Naive thymus-derived CD4-positive, alpha-beta T cell (primary cell): ENCODE measurements at regions not wholly inside any gene's neighbourhood (a gene's known extent, or its start where the extent isn't known, plus 50 kb on each side); places are given as distances from the start of the nearest gene placed in this dataset. TPM values are rescaled to one million over a fixed set of nuclear protein-coding genes. Genes with fewer than 3 reads are reported as not detected.

Experiments used
- ATAC-seq: fragments of 150-1000 bp; cut with Tn5 transposase; 2 replicates; pipeline ENCODE4 v1.10.0; 2021; ENCODE audit warnings: mild to moderate bottlenecking, moderate library complexity
- CTCF ChIA-PET: fragments of 350-600 bp; sonication (Branson Sonifier 250); formaldehyde crosslinking; loops from one replicate; lab custom pipeline; 2021; ENCODE audit warnings: antibody characterized with exemption; lab: Charles Lee
- POLR2A ChIA-PET: fragments of 350-600 bp; sonication (Branson Sonifier 250); formaldehyde crosslinking; loops from one replicate; lab custom pipeline; 2021; ENCODE audit warnings: antibody characterized with exemption, inconsistent platforms; lab: Charles Lee
- DNase-seq, 9 donors: peaks; one replicate each; pipeline versions ENCODE4 v3.0.0 to v3.0.0-alpha.2; 2020 to 2022; ENCODE audit warnings: mixed read lengths in 1 of 9
- H3K27ac ChIP-seq: one replicate; pipeline ENCODE4 v1.7.0; 2013; ENCODE audit warnings: mild to moderate bottlenecking, low read depth, low read length, moderate library complexity
- H3K27me3 ChIP-seq, 2 donors: one replicate each; pipeline ENCODE4 v1.7.0; 2013; ENCODE audit warnings: low read length in 2 of 2, mild to moderate bottlenecking in 2 of 2, moderate library complexity in 2 of 2; ENCODE audit not compliant: control insufficient read depth in 2 of 2, insufficient read depth in 2 of 2
- H3K36me3 ChIP-seq, 3 experiments: 1 replicate in 2 of 3; 2 replicates in 1 of 3; pipeline ENCODE4 v1.7.0; 2013; ENCODE audit warnings: low read length in 3 of 3, mild to moderate bottlenecking in 3 of 3, moderate library complexity in 1 of 3; ENCODE audit not compliant: insufficient read depth in 3 of 3, control insufficient read depth in 2 of 3
- H3K4me1 ChIP-seq, 2 donors: one replicate each; pipeline ENCODE4 v1.7.0; 2013; ENCODE audit warnings: low read length in 2 of 2, mild to moderate bottlenecking in 2 of 2, moderate library complexity in 1 of 2; ENCODE audit not compliant: control insufficient read depth in 2 of 2, insufficient read depth in 2 of 2
- H3K4me3 ChIP-seq: 2 replicates; pipeline ENCODE4 v1.7.0; 2013; ENCODE audit warnings: mild to moderate bottlenecking, low read length
- H3K9me3 ChIP-seq, 3 experiments: 1 replicate in 2 of 3; 2 replicates in 1 of 3; pipeline ENCODE4 v1.7.0; 2013; ENCODE audit warnings: low read length in 3 of 3; ENCODE audit not compliant: control insufficient read depth in 2 of 3
- H3K27ac Mint-ChIP-seq, 9 donors: one replicate each; pipeline ENCODE4 v1.8.0; 2020 to 2022; ENCODE audit warnings: mixed read lengths in 9 of 9, mild to moderate bottlenecking in 8 of 9, moderate library complexity in 5 of 9, inconsistent platforms in 2 of 9
- H3K27me3 Mint-ChIP-seq, 5 donors: one replicate each; pipeline ENCODE4 v1.8.0; 2021 to 2022; ENCODE audit warnings: mixed read lengths in 5 of 5, mild to moderate bottlenecking in 1 of 5
- H3K36me3 Mint-ChIP-seq, 5 donors: one replicate each; pipeline ENCODE4 v1.8.0; 2020 to 2022; ENCODE audit warnings: mixed read lengths in 5 of 5, mild to moderate bottlenecking in 3 of 5, inconsistent platforms in 1 of 5
- H3K4me1 Mint-ChIP-seq, 7 donors: one replicate each; pipeline ENCODE4 v1.8.0; 2020 to 2022; ENCODE audit warnings: mixed read lengths in 7 of 7, mild to moderate bottlenecking in 3 of 7, inconsistent platforms in 1 of 7
- H3K4me3 Mint-ChIP-seq, 10 donors: one replicate each; pipeline ENCODE4 v1.8.0; 2020 to 2022; ENCODE audit warnings: mild to moderate bottlenecking in 10 of 10, mixed read lengths in 10 of 10, moderate library complexity in 6 of 10, inconsistent platforms in 2 of 10
- H3K9me3 Mint-ChIP-seq, 11 donors: one replicate each; pipeline ENCODE4 v1.8.0; 2020 to 2022; ENCODE audit warnings: mixed read lengths in 11 of 11, mild to moderate bottlenecking in 4 of 11, inconsistent platforms in 1 of 11, moderate library complexity in 1 of 11
- intact Hi-C, 2 donors: fragments of 100-400 bp; cut with micrococcal nuclease; formaldehyde crosslinking; loops; one replicate each; pipeline ENCODE4 v1.15.1; 2023
- microRNA-seq: library from miRNA; unstranded; fragments of <30 nt; microRNA quantifications from one replicate; pipeline ENCODE4 v1.2.0, GENCODE V29; 2022; ENCODE audit warnings: borderline microRNAs expressed

DNA sequence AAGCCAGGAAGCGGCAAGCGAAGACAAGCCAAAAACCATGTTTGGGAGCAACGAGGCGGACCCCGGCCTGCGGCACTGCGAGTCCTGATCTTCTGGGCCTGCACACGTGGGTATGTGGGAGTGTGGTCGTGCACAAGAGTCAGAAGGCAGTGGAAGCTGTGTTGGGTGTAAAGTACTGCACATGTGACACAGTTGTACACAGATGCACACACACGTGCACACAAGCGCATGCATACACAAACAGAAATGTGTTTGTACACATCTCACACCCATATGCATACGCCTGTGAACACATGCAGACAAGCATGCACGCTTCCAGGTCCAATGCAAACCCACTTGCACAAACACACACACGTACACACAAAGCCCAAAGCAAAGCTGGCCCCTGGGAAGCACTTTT lies 52.6 kb upstream of the SLCO4A1 start:
- H3K4me1 ChIP-seq = no peaks in the 10 kb centered on the region
- no peaks in the 10 kb centered on the region for H3K9me3 ChIP-seq
- ATAC-seq (no peak), DNase-seq (no peak)
- CTCF ChIA-PET = no interaction called here
- no peak overlapping the region for H3K27ac ChIP-seq
- no peaks in the 10 kb centered on the region for H3K27me3 ChIP-seq
- no peaks in the 10 kb centered on the region for H3K36me3 Mint-ChIP-seq
- intact Hi-C loops = no loop called here
- no peak overlapping the region for H3K4me3 ChIP-seq
- H3K27ac Mint-ChIP-seq = no peak overlapping the region
- no peak overlapping the region for H3K4me3 Mint-ChIP-seq
- H3K4me1 Mint-ChIP-seq = peaks cover 0 to 1% (median 0%) of the 10 kb centered on the region in 7 donors
- H3K27me3 Mint-ChIP-seq = peaks cover 6 to 29% (median 14%) of the 10 kb centered on the region in 5 donors
- peaks cover 0 to 2% (median 0%) of the 10 kb centered on the region in 11 donors for H3K9me3 Mint-ChIP-seq
- H3K36me3 ChIP-seq = no peaks in the 10 kb centered on the region
- POLR2A ChIA-PET = no interaction called here

DNA sequence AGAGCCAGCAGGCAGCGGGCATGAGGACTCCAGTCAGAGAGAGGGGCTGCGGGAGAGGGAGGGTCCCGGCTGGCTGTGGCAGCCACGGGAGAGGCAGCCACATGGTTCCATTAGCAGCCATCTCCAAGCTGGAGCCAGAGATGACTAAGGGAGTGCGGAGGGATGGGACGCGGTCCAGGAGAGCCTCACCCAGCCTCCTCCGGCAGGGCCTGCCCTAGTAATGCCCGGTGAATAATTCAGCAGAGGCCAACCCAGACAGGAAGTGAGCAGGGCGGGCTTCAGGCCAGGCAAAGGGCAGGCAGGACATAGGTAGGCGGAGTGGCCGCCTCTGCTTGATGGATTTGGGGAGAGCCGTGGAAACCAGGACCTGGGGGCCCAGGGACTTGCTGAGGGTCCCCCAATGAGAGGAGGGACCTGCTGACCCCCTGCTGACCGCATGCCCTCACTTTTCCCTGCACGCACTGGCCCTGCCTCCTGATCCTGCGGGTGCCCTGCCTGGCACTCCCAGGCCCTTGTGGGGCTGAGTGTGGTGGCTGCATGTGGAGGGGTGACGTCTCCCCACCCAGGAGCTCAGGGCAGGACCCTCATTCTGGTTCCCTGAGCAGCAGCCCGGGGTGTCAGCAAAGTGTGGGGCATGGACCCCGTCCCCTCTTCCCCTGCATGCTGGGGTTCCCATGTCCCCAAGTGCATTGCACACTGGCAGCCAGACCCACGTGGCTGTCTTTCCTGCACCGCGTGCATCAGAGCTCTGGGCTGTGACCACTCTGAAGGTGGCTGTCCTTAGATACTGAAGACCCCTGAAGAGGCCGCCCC lies 51.8 kb upstream of the SLCO4A1 start:
- Mint-ChIP-seq H3K27me3 (peaks cover 11 to 31% (median 21%) of the 10 kb centered on the region in 5 donors), H3K4me3 (no peak overlapping the region), H3K27ac (no peak overlapping the region), H3K4me1 (peaks cover 0 to 3% (median 0%) of the 10 kb centered on the region in 7 donors), H3K9me3 (peaks cover 0 to 3% (median 0%) of the 10 kb centered on the region in 11 donors), H3K36me3 (no peaks in the 10 kb centered on the region)
- H3K4me1 ChIP-seq = no peaks in the 10 kb centered on the region
- H3K27me3 ChIP-seq = no peaks in the 10 kb centered on the region
- H3K4me3 ChIP-seq = no peak overlapping the region
- intact Hi-C loops = no loop called here
- H3K27ac ChIP-seq = no peak overlapping the region
- ATAC-seq = no peak
- CTCF ChIA-PET = no interaction called here
- POLR2A ChIA-PET = no interaction called here
- no peaks in the 10 kb centered on the region for H3K36me3 ChIP-seq
- no peaks in the 10 kb centered on the region for H3K9me3 ChIP-seq
- DNase-seq = no peak

DNA sequence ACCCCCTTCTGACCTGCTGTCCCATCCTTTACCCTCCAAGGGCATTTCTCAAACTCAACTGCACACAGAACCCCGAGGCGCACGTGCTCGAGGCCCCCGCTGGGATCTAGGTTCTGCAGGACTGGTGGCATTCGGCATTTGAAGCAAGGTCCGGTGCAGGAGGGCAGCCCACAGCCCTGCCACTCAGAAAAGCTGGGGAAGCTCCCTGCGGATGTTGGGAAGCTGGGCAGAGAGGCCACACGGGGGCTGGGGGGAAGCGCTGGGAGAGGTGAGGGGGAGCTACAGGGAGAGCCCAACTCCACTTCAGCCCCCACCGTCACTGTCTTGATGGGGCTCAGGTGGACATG lies 51.2 kb upstream of the SLCO4A1 start:
- CTCF ChIA-PET = no interaction called here
- H3K27ac ChIP-seq = no peak overlapping the region
- POLR2A ChIA-PET = no interaction called here
- DNase-seq (no peak), ATAC-seq (no peak)
- intact Hi-C loops = no loop called here
- H3K9me3 Mint-ChIP-seq = peaks cover 0 to 3% (median 0%) of the 10 kb centered on the region in 11 donors
- H3K27me3 Mint-ChIP-seq = peaks cover 12 to 30% (median 22%) of the 10 kb centered on the region in 5 donors
- H3K4me1 Mint-ChIP-seq = peaks cover 0 to 3% (median 0%) of the 10 kb centered on the region in 7 donors
- H3K4me3 Mint-ChIP-seq = no peak overlapping the region
- H3K4me1 ChIP-seq = no peaks in the 10 kb centered on the region
- H3K36me3 ChIP-seq = no peaks in the 10 kb centered on the region
- no peaks in the 10 kb centered on the region for H3K27me3 ChIP-seq
- no peak overlapping the region for H3K4me3 ChIP-seq
- no peaks in the 10 kb centered on the region for H3K9me3 ChIP-seq
- no peaks in the 10 kb centered on the region for H3K36me3 Mint-ChIP-seq
- no peak overlapping the region for H3K27ac Mint-ChIP-seq

DNA sequence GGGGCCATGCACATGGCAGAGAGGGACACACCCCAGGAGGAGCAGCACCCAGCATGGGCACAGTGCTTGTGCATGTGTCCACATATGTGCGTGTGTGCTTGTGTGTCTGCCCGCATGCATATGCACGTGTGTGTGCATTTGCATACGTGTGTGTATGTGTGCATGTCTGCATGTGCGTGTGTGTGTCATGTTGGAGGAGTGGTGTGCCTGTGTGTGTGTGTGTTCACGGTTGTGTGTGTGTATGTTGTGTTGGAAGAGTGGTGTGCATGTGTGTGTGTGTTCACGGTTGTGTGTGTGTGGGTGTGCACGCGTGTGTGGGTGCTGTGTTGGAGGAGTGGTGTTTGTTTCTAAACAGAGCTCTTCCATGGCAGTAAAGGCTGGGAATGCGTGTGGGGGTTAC lies 50.7 kb upstream of the SLCO4A1 start:
- POLR2A ChIA-PET = no interaction called here
- Mint-ChIP-seq H3K4me1 (peaks cover 0 to 3% (median 0%) of the 10 kb centered on the region in 7 donors), H3K9me3 (peaks cover 0 to 3% (median 0%) of the 10 kb centered on the region in 11 donors), H3K27me3 (peaks cover 13 to 30% (median 22%) of the 10 kb centered on the region in 5 donors), H3K36me3 (no peaks in the 10 kb centered on the region), H3K4me3 (no peak overlapping the region), H3K27ac (no peak overlapping the region)
- H3K4me1 ChIP-seq = no peaks in the 10 kb centered on the region
- no peak overlapping the region for H3K27ac ChIP-seq
- CTCF ChIA-PET = no interaction called here
- DNase-seq (no peak), ATAC-seq (no peak)
- no peak overlapping the region for H3K4me3 ChIP-seq
- no peaks in the 10 kb centered on the region for H3K9me3 ChIP-seq
- intact Hi-C loops = no loop called here
- H3K27me3 ChIP-seq = no peaks in the 10 kb centered on the region
- H3K36me3 ChIP-seq = no peaks in the 10 kb centered on the region

Small RNAs in the stretch of these regions (microRNA-seq; reads per million reads assigned to microRNA genes)
- gene MIR1-1 (not detected), gene MIR133A2 (not detected)
